Transverse colon (tissue), 4 donors: ENCODE measurements at regions not wholly inside any gene's neighbourhood (a gene's known extent, or its start where the extent isn't known, plus 50 kb on each side); places are given as distances from the start of the nearest gene placed in this dataset.

Experiments used
- POLR2AphosphoS5 ChIP-seq, 3 donors: sonication (generic); formaldehyde crosslinking; IDR thresholded peaks; one replicate each; pipeline ENCODE4 v1.6.1; 2016; ENCODE audit warnings: antibody characterized with exemption in 3 of 3
- TF ChIP-seq, protein P1 (sequence below), 5 experiments: fragments of 200-600 bp in 3 of 5; fragments of 450-650 bp in 2 of 5; sonication (generic) in 3 of 5; IDR thresholded peaks; 1 replicate in 2 of 5; 2 replicates in 3 of 5; pipeline ENCODE4 v1.5.1; 2016 to 2017; ENCODE audit warnings: antibody characterized with exemption in 5 of 5, inconsistent platforms in 3 of 5, mild to moderate bottlenecking in 2 of 5, moderate library complexity in 1 of 5

DNA sequence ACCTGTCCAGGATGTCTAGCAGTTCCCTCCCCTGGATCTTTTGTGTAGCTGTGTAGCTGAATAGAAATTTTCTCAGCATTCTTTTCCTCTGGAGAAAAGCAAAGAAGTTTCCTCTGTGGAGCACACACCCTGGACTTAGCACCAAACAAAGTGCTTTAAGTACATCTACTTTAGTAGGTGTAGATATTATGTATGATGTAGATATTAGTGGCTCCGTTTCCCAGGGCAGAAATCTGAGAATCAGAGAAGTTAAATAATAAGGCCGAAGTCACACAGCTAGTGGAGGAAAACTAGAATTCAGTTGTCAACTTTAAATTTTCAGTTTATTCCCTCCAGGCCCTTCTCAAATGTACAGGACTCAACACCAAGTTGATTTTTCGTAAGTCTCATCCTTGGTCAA is 401.7 kb upstream of the NR2F2 start:
- no peak for TF ChIP-seq POLR2AphosphoS5 (IDR thresholded peaks at IDR 0.05)
- TF ChIP-seq, protein P1, sequence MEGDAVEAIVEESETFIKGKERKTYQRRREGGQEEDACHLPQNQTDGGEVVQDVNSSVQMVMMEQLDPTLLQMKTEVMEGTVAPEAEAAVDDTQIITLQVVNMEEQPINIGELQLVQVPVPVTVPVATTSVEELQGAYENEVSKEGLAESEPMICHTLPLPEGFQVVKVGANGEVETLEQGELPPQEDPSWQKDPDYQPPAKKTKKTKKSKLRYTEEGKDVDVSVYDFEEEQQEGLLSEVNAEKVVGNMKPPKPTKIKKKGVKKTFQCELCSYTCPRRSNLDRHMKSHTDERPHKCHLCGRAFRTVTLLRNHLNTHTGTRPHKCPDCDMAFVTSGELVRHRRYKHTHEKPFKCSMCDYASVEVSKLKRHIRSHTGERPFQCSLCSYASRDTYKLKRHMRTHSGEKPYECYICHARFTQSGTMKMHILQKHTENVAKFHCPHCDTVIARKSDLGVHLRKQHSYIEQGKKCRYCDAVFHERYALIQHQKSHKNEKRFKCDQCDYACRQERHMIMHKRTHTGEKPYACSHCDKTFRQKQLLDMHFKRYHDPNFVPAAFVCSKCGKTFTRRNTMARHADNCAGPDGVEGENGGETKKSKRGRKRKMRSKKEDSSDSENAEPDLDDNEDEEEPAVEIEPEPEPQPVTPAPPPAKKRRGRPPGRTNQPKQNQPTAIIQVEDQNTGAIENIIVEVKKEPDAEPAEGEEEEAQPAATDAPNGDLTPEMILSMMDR (IDR thresholded peaks at IDR 0.05): no peak
